NCI-H146 treated with DMSO at 0.1 percent for 48 hours (cell line): ENCODE measurements at regions not wholly inside any gene's neighbourhood (a gene's known extent, or its start where the extent isn't known, plus 50 kb on each side); places are given as distances from the start of the nearest gene placed in this dataset.

Source experiments
- DNase-seq: peaks from one replicate; lab custom pipeline; 2025; ENCODE audit not compliant: unreplicated experiment; lab: John Stamatoyannopoulos, UW

DNA sequence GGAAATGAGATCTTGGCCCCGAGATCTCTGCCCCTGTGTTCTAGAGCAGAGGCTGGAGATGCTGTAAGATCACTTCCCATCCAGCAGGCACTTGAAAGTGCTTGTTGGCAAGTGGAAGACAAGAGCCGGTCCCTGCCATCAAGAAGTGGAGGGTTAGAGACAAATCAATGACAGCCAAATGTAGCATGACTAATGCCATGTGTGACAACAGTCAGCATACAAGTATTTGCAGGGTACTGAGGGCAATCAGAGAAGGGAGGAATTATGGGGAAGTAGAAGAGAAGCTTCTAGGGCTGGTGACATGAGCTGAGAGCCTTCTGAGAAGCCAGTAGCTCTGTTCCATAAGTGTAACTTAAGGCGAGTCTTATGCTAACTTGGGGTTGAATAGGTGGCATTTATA is 58.6 kb downstream of the TMEM17 start:
- no peak for DNase-seq

DNA sequence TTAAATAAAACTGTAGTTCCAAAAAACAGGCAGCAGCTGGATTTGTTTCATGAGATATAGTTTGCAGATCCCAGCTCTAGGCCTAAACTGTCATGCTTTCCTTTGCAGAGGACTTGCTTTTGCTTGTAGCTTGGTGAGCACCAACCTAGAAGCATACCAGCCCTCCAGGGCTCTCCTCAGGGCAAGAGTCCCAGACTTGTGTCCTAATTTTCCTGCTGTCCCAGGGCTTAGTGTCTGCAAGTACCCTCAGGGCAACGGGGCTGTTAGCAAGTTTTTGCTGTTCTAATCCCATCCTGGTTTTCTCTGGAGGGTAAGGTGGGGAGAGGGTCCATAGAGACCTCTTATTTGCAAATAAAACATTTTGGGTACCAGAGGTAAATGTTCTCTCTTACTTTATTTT is 59.5 kb downstream of the TMEM17 start:
- no peak for DNase-seq

DNA sequence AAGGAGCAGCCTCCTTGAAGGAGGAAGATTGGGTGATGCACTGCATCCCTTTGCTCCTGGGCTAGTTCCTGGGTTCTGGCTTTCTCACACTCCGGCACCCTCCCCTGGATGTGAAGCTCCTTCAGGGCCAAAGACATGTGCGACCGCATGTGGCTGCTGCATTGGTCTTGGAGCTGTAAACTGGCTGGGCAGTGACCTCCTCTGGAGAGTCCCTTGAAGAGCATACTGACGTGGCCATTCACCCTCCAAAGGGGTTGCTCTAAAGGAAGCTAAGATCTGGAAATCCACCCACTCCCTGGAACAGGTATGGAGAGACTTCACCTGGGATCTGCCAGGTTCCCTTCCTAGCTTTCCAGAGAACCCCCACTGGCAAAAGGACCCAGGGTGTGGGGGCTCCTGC is 62.1 kb downstream of the TMEM17 start:
- no peak for DNase-seq

DNA sequence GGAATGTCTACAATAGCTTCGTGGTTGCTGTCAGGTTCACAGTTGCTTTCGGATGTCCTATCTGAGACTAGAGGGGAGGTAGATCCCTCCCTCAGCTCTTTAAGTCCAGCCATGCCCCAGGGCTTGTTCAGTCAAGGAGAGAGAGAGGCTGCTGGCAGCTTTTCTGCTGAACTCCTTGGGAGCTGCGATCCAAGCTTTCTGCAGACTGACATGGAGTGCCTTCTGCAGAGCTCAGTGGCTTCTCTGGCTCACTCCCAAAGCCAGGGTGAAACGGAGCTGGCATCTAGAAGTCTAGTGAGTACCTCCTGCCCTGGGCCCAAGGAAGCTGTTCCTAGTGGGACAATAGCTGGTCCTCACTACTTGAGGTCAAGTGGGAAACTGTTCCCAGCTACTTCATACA is 62.5 kb downstream of the TMEM17 start:
- no peak for DNase-seq

DNA sequence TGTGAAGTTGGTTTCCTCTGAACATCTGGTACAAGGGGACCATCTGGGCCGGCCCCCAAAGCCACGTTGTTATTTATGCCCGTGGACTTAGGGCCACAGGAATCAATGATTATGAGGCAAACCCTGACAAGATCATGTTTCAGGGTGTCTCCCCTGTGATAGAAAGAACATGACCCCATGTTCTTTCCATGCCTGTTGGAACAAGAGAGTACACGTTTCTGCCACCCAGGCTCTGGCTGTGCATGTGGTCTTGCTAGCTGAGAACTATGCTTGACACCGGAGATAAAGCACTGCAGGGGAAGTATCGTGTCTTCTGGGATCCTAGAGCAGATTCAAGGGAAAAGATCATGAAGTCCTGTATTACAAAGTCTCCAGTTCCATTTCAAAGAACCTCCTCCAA is 64.2 kb downstream of the TMEM17 start:
- DNase-seq: no peak

DNA sequence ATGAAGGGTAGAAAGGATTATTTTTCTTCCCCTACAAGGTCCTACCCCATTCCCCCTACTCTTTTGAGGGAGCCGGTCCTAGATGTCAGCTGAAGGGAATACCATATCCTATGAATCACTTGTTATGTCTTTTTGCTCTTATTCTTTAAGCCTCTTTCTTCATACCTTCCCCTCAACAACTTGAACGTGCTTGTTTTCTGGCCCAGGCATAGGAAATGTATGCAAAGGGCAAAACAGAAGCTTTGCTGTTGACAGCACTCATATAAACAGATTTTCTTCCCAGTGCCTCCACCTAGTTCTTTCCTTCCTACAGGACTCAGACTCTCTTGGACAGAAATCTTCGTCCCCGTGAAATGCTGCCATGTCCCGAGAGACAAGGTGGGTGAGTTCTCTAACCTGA is 64.6 kb downstream of the TMEM17 start:
- no peak for DNase-seq

DNA sequence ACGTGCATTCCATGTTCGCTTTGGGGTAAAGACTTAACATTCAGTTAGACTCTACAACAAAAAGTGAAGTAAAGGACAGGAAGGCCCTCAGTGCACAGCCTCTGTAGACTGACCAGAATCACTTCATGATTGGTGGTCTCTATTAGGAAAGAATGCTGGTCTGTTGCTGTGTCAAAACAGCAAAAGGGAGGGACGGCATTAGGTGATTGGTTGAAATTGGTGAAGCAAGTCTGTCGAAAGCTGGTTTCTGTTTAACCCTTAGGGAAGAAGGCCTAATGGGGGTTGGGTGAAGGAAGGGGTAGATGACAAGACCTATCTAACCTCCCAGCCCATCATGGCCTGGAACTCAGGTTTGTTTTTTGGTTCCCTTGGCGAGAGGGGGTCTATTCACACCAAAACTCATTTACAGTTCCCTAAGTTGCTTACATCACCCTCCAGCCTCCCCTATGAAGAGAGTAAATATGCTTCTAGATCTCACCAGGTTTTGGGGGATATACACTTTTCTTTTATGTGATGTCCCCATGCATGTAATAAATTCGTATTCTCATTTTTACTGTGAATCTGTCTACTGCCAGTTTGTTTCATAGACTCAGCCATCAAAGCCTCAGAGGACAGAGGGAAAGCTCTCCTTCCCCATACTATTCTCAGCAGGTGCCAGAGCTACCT is 65.6 kb downstream of the TMEM17 start:
- no peak for DNase-seq

DNA sequence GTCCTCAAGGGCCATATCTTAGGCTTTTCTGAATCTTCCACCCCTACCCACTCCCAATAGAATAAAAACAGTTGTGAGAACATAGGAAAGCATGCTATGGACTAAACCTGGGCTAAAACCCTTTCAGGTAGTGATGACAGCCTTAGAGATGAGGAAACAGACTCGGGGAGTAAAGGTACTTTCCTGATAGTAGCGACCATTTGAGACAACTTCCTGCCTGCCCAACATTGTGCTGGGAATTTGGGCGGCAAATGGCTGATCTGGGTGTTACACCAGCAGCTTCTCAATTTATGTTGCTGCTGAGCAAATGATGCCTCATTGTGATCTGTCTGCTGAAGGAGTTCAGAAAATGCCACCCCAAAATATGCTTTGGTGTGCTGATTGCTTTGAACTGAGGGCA is 66.6 kb downstream of the TMEM17 start:
- no peak for DNase-seq

DNA sequence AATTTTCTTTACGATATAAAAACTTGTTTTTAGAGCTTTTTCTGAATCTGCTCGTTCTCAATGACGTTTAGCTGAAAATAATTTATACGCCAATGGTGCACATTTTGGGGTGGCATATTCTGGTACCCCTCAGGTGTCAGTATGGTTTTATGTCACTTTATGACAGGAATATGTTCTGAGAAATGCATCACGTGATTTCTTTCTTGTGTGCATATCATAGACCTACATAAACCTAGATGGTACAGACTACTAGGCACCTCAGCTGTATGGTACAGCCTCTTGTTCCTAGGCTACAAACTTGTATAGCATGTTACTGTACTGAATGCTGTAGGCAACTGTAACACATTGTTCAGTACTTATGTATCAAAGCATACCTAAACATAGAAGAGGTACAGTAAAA is 68.2 kb downstream of the TMEM17 start:
- DNase-seq: no peak

DNA sequence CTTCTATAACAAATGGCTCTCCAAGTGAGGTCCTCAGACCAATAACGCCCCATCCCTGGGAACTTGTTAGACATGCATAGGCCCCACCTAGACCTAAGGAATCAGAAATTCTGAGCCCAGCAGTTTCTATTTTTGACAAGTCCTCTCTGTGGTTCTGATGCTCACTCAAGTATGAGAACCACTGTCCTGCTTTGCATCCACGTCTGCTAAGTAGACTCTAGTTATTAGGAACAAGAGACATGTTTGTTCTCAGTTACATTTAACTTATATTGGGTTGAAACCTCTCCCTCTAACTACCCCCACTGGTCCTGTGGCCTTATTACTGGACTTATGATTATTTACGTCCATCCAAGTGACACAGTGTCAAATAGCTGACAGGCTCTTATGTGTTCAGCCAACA is 70.3 kb downstream of the TMEM17 start:
- no peak for DNase-seq

DNA sequence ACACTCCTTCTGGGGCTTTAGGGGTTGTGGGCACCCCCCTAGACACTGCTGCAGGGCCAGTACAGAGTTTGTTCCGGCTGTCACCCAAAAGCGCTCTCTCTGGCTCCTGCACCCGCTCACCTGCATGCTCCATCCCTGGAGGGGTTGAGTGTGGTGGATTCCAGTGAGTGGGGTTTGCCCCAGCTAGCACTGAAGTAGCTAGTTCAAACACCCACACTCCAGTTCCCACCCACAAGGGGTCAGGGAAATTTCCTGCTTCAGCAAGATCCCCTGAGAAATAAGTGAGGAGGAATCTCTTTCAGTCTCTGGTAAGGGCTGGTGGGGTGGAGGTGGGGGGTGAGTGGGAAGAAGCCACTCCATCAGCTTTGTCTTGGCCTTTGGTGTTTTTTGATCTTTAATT is 73.6 kb downstream of the TMEM17 start:
- DNase-seq: no peak

DNA sequence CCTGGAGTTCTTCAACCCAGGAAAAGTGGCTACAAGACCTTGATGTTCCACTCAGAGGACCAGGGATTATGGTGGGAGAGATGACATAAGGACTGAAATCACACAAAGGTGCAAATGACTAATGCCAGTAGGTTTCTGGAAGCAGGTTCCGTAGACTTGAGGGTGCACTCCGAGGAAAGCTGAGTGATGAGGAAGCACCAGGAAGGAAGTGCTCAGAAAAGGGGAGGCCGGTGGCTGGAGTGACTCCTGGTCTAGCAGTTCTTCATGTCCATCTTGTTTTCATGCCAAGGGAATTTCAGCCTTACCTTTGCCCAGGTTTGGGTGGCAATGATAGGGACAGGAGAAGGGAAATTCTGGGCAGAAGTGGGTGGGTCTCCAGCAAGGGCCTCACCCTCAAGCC is 74.5 kb downstream of the TMEM17 start:
- DNase-seq: no peak

DNA sequence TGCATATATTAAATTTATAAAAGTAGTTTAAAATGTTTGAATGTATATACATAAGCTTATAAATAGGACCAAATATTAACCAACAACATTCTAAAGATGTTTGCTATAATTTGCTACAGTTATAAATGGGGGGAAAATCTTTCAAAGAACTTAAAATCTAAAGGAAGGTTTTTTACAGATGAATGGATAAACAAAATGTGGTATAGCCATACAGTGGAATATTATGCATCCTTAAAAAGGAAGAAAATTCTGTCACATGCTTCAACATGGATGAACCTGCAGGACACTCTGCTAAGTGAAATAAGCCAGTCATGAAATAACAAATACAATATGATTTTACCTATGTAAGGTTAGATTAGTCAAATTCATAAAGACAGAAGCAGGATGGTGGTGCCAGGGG is 75.8 kb downstream of the TMEM17 start:
- no peak for DNase-seq

DNA sequence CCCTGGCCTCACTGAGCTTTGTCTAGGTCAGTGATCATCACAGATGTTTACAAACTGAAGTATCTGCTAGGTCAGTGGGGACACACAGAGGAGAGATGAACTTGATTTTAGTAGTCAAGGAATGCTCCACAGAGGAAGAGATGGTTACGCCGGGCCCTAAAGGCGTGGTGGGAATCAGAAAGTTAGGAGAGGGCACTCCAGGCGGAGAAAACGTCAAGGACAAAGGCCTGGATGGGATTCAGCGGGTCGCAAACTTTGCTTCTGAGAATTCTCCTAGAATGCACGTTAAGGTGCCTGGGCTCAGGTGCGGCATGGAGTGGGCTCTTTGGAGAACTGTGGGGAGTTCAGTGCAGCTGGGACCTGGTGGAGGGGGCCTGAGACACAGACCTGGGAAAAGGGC is 78.8 kb downstream of the TMEM17 start:
- no peak for DNase-seq

DNA sequence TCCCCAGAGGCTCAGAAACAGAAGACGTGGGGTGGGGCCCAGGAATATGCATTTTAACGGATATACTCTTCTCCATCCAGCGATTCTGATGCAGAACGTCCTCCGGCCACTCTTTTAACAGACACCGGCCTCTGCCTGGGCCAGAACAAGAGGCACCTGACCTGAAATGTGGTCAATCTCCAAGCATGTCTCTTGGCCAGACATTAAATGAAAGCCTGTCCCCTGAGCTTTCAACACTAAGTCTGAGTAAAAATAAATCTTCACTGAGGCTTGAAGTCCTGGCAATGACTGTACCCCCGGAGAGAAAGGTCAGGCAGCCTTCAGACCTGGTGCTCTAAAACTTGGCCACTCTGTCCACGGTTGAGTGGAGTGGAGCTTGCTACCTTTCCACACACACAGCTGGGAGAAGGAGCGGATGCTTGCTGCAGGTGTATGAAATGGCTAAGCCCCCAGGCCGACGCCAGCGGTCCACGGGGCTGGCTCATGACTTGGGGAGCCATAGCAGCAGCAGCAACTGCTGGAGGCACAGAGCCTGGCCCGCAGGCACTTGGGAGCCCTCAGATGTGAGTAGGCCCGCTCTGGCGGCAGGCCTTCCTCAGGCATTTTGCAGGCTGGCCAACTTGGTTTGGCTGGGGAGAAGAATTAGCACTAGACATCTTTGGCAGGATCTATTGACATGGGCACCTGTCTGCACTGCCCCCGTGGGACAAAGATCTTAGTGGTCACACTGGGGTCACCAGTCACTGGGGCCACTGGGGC is 79.7 kb downstream of the TMEM17 start:
- no peak for DNase-seq

DNA sequence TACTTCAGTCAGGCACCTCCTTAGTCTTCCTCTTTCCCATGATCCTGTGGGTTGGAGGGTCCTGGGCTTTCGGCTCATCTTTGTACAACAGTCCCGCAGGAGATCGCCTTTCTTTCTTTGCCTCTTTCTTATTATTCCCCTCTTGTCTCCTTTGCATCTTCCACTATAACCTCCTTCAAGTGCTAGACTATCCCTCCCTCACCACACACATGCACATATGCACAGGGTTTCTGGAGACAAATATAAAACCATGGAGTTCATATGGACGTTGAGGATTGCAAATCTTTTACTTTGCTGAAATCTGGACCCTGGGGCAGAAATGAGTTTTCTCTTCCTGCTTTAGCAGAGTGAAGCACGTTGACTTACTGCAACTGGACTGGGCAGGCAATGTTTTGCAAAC is 80.3 kb downstream of the TMEM17 start:
- no peak for DNase-seq

DNA sequence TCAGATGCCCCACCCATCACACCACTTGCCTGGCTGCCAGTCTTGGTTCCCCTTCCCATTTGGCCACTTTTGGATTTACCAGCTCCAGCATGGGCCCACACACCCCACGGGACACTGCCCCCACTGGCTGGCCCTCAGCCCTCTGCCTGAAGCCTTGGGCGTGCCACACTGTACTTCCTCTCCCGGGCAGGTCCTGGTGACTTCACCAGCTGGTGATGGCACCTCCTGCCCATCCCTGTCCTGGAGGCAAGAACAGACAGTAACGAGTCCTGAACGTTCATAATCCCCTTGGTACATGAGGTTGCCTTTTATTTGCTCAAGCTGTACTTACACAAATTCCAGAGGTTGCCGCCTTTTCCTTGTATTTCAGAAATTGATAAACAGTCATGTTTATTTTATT is 81.1 kb downstream of the TMEM17 start:
- DNase-seq: no peak

DNA sequence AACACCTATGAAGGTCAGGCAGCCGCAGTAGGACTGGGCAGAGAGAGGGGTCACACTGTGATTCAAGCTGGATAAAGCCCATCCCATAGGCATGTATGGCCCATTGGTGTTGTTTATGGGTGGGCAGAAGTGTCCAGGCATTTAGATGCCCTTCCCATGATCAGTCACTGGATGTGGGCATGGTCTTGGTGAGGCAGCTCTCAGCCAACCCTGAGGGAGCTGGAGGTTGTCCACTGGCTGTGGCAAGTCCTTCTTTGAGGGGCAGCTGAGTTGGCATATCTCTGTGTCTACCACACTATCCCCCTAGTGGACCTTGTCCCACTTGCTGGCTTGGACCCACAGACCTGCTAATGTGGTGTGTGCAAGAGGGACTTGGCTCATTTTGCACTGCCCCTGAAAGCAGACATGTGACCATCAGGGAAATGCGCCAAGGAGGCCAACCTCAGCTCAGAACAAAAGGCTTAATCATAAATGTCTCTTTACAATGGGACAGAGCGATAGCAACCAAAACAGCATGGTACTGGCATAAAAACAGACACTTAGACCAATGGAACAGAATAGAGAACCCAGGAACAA is 82.0 kb downstream of the TMEM17 start:
- no peak for DNase-seq

DNA sequence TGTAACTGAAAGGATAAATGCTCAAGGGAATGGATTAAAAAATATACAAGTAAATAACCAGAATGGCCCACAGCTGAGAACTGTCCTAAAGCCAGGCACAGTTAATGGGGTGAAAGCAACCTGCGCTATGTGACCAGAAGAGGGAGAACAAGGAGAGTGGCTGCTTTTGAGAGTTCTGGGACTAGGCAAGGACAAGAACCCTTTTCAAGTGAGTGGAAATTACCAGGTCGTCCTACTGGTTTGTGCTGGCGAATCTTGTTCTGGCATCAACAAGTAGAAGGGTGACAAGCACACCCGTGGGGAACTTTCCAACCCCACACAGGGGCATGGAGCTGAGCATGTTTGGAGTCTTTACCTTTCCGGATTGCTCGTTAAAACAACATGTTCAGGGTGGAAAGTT is 82.8 kb downstream of the TMEM17 start:
- DNase-seq: no peak

DNA sequence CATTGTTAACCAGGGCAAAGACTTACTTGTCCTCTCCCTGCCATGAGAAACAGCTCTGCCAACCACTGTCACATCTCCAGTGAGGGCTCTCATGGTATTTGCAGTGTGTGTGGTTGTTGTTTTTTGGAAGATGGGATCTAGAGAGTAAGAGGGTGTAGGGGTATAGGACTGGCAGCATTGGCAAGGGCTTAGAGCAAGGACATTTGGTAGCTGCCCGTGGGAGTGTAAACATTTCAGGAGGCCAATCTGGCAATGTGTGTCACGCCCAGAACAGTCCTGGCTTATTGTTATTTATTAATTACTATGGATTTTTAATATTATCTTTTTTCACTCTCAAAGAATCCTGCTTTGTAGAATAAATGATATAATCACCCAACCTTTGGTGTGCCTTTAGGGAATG is 90.5 kb downstream of the TMEM17 start:
- no peak for DNase-seq

DNA sequence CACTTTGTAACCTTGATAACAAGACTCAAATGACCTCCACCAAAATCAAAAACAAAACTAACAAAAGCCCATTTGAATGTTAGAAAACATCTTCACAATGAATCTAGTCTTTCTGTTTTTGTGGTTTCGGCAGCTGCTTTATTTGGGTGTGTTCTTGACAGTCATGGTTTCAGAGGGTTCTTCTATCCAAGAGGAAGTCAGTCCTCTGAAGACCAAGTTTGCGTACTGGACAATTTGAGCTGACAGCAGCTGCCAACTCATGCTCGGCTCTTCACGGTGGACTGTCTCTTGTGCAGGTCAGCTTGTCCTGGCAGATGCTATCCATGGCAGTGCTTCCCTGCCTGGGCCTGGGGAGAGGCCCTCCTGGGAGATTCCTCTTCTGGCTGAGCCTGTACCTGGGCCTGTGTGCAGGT is 91.0 kb downstream of the TMEM17 start:
- DNase-seq: no peak

DNA sequence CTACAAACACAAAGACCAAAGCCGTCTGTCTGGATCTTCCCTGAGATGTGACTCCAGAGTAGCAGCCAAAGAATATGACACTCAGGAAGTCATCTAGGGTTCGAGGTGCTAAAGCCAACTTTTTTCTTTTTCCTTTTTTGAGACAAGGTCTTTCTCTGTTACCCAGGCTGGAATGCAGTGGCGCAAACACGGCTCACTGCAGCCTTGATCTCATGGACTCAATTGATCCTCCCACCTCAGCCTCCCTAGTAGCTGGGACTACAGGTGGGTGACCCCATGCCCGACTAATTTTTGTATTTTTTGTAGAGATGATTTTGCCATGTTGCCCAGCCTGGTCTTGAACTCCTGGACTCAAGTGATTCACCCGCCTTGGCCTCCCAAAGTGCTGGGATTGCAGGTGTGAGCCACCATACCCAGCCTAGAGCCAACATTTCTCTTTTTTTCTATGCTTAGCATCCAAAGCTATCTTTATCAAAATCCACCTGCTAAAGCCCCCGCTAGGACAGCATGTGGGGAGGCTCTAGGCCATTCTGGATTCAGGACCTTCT is 92.8 kb downstream of the TMEM17 start:
- DNase-seq: no peak
